IMR-90 (cell line): ENCODE measurements at regions not wholly inside any gene's neighbourhood (a gene's known extent, or its start where the extent isn't known, plus 50 kb on each side); places are given as distances from the start of the nearest gene placed in this dataset.

Source experiments
- ATAC-seq: fragments of 200-7000 bp; cut with Tn5 transposase; 2 replicates; pipeline ENCODE4 v1.9.1; 2020; ENCODE audit warnings: low read depth, mild to moderate bottlenecking, moderate library complexity
- BruUV-seq: library from RNA; stranded (reverse); fragments of 400-500 nt; replicated peaks from 2 replicates; lab custom pipeline; 2021; lab: Mats Ljungman, UMichigan
- CTCF ChIA-PET: fragments of 300-600 bp; formaldehyde crosslinking; extraction: SDS; loops from one replicate; lab custom pipeline; 2021; ENCODE audit warnings: antibody characterized with exemption; lab: Yijun Ruan, JAX
- POLR2A ChIA-PET: fragments of 300-600 bp; sonication (Branson Sonifier 250); formaldehyde crosslinking; loops from one replicate; lab custom pipeline; 2022; ENCODE audit warnings: antibody characterized with exemption; ENCODE audit not compliant: unreplicated experiment; lab: Charles Lee
- DNase-seq: peaks from one replicate; pipeline ENCODE4 v3.0.0; 2013
- H2AFZ ChIP-seq: replicated peaks from 2 replicates; pipeline ENCODE3; 2013; ENCODE audit warnings: low read length, mild to moderate bottlenecking; ENCODE audit not compliant: poor library complexity
- H2AK5ac ChIP-seq: 2 replicates; pipeline ENCODE4 v1.6.1; 2013; ENCODE audit warnings: low read depth, low read length, inconsistent platforms
- H2AK9ac ChIP-seq: replicated peaks from 2 replicates; pipeline ENCODE3; 2013; ENCODE audit warnings: mild to moderate bottlenecking, low read depth, low read length, moderate library complexity; ENCODE audit not compliant: poor library complexity
- H2BK120ac ChIP-seq: 2 replicates; pipeline ENCODE4 v1.6.1; 2013; ENCODE audit warnings: low read depth, low read length, inconsistent platforms
- H2BK15ac ChIP-seq: 3 replicates; pipeline ENCODE4 v1.6.1; 2013; ENCODE audit warnings: low read depth, low read length, inconsistent platforms
- H2BK20ac ChIP-seq: 2 replicates; pipeline ENCODE4 v1.6.1; 2013; ENCODE audit warnings: low read depth, mild to moderate bottlenecking, inconsistent platforms, low read length, moderate library complexity
- H2BK5ac ChIP-seq: 2 replicates; pipeline ENCODE4 v1.6.1; 2013; ENCODE audit warnings: mild to moderate bottlenecking, low read depth, low read length, inconsistent platforms; ENCODE audit not compliant: poor library complexity, severe bottlenecking
- H3K14ac ChIP-seq: replicated peaks from 2 replicates; pipeline ENCODE4 v1.6.1; 2013; ENCODE audit warnings: low read depth, low read length, inconsistent platforms
- H3K18ac ChIP-seq: 2 replicates; pipeline ENCODE4 v1.6.1; 2013; ENCODE audit warnings: low read depth, low read length, control low read depth
- H3K23ac ChIP-seq: 2 replicates; pipeline ENCODE4 v1.6.1; 2013; ENCODE audit warnings: low read depth, low read length, inconsistent platforms
- H3K27ac ChIP-seq: 2 replicates; pipeline ENCODE4 v1.5.1; 2013; ENCODE audit warnings: mild to moderate bottlenecking, control low read depth, low read length; ENCODE audit not compliant: insufficient read depth
- H3K27me3 ChIP-seq: 2 replicates; pipeline ENCODE4 v1.6.1; 2013; ENCODE audit warnings: low read length; ENCODE audit not compliant: control insufficient read depth, insufficient read depth
- H3K36me3 ChIP-seq: 2 replicates; pipeline ENCODE4 v1.6.1; 2013; ENCODE audit warnings: low read length, mixed read lengths; ENCODE audit not compliant: control insufficient read depth, insufficient read depth
- H3K4ac ChIP-seq: 2 replicates; pipeline ENCODE4 v1.6.1; 2013; ENCODE audit warnings: low read depth, low read length, inconsistent platforms
- H3K4me1 ChIP-seq: 2 replicates; pipeline ENCODE4 v1.6.1; 2013; ENCODE audit warnings: low read length, mixed read lengths; ENCODE audit not compliant: control insufficient read depth, insufficient read depth
- H3K4me2 ChIP-seq: 2 replicates; pipeline ENCODE4 v1.6.1; 2013; ENCODE audit warnings: low read depth, mild to moderate bottlenecking, control low read depth, low read length, moderate library complexity
- H3K4me3 ChIP-seq: 2 replicates; pipeline ENCODE4 v1.5.1; 2013; ENCODE audit warnings: low read depth, mild to moderate bottlenecking, control low read depth, low read length, moderate library complexity; ENCODE audit not compliant: insufficient read depth
- H3K56ac ChIP-seq: 2 replicates; pipeline ENCODE4 v1.6.1; 2013; ENCODE audit warnings: low read length, inconsistent platforms; ENCODE audit not compliant: insufficient read depth; ENCODE audit errors: extremely low read depth
- H3K79me1 ChIP-seq, 2 experiments: 2 replicates each; pipeline ENCODE4 v1.6.1; 2013; ENCODE audit warnings: low read length in 2 of 2, inconsistent platforms in 1 of 2, low read depth in 1 of 2
- H3K9ac ChIP-seq: 2 replicates; pipeline ENCODE4 v1.6.1; 2013; ENCODE audit warnings: low read depth, low read length, control low read depth
- H3K9me1 ChIP-seq: 2 replicates; pipeline ENCODE4 v1.6.1; 2013; ENCODE audit warnings: low read length, inconsistent platforms; ENCODE audit not compliant: insufficient read depth
- H3K9me3 ChIP-seq: 2 replicates; pipeline ENCODE4 v1.6.1; 2013; ENCODE audit warnings: low read length; ENCODE audit not compliant: control insufficient read depth, insufficient read depth
- H4K20me1 ChIP-seq: 2 replicates; pipeline ENCODE4 v1.6.1; 2013; ENCODE audit warnings: low read length, inconsistent platforms; ENCODE audit not compliant: insufficient read depth
- H4K5ac ChIP-seq: 2 replicates; pipeline ENCODE4 v1.6.1; 2013; ENCODE audit warnings: mild to moderate bottlenecking, low read depth, low read length, control low read depth
- H4K8ac ChIP-seq, 2 experiments: 2 replicates each; pipeline ENCODE4 v1.6.1; 2013; ENCODE audit warnings: low read depth in 2 of 2, low read length in 2 of 2, control low read depth in 1 of 2, inconsistent platforms in 1 of 2
- H4K91ac ChIP-seq: 2 replicates; pipeline ENCODE4 v1.6.1; 2013; ENCODE audit warnings: low read depth, low read length, inconsistent platforms; ENCODE audit not compliant: insufficient read depth
- CHD1 ChIP-seq: IDR thresholded peaks from 2 replicates; pipeline ENCODE4 v1.6.1; 2012; ENCODE audit warnings: low read depth, low read length, improper control_type of control experiment
- FOS ChIP-seq: fragments of 150-350 bp; IDR thresholded peaks from 2 replicates; pipeline ENCODE4 v1.6.1; 2016; ENCODE audit warnings: low read depth, low read length
- MAFK ChIP-seq: IDR thresholded peaks from 2 replicates; pipeline ENCODE4 v1.6.1; 2012; ENCODE audit warnings: low read depth, low read length, improper control_type of control experiment
- MAZ ChIP-seq: IDR thresholded peaks from 2 replicates; pipeline ENCODE4 v1.6.1; 2012; ENCODE audit warnings: low read depth, mild to moderate bottlenecking, low read length, improper control_type of control experiment, moderate library complexity, borderline replicate concordance
- RCOR1 ChIP-seq: IDR thresholded peaks from 2 replicates; pipeline ENCODE4 v1.6.1; 2012; ENCODE audit warnings: mild to moderate bottlenecking, low read length, improper control_type of control experiment; ENCODE audit not compliant: insufficient replicate concordance
- RFX5 ChIP-seq: IDR thresholded peaks from 2 replicates; pipeline ENCODE4 v1.8.0; 2012; ENCODE audit warnings: low read depth, mild to moderate bottlenecking, low read length, moderate library complexity
- SMC3 ChIP-seq: fragments of 150-350 bp; IDR thresholded peaks from 2 replicates; pipeline ENCODE4 v1.6.1; 2016; ENCODE audit warnings: low read depth, mild to moderate bottlenecking, antibody characterized with exemption, low read length, moderate library complexity
- dilution Hi-C: fragments of 300-500 bp; cut with HindIII; formaldehyde crosslinking; loops from one replicate; pipeline ENCODE4 v1.14.3; 2018; ENCODE audit warnings: low sequenced_read_pairs; ENCODE audit not compliant: unreplicated experiment
- in situ Hi-C: fragments of 300-500 bp; cut with MboI; formaldehyde crosslinking; loops from 3 replicates; pipeline ENCODE4 v1.14.3; 2019; ENCODE audit warnings: low sequenced_read_pairs, inconsistent platforms, mixed read lengths
- intact Hi-C: fragments of 100-400 bp; cut with micrococcal nuclease; formaldehyde crosslinking; loops from 2 replicates; pipeline ENCODE4 v1.10.0; 2022

GRCh38 chr1:168907786-168908348 lies 178.9 kb upstream of the DPT start:
- TF ChIP-seq CHD1 (no peak), MAFK (no peak), MAZ (no peak), FOS (no peak), RCOR1 (no peak), RFX5 (no peak), SMC3 (no peak)
- Histone ChIP-seq H3K9me3 (no peaks in the 10 kb centered on the region), H4K20me1 (no peaks in the 10 kb centered on the region), H4K5ac (no peak overlapping the region), H2BK120ac (no peak overlapping the region), H2AK5ac (no peak overlapping the region), H3K36me3 (no peaks in the 10 kb centered on the region), H3K27ac (no peak overlapping the region), H2BK5ac (no peak overlapping the region), H3K27me3 (no peaks in the 10 kb centered on the region), H2BK20ac (no peak overlapping the region), H3K9ac (no peak overlapping the region), H3K23ac (no peak overlapping the region), H3K4ac (no peak overlapping the region), H3K18ac (no peak overlapping the region), H3K4me2 (no peak overlapping the region), H3K4me1 (no peaks in the 10 kb centered on the region), H3K9me1 (no peaks in the 10 kb centered on the region), H2AK9ac (no peak overlapping the region), H3K79me1 (no peaks in the 10 kb centered on the region), H3K4me3 (no peak overlapping the region), H4K91ac (no peak overlapping the region), H3K56ac (no peak overlapping the region), H2AFZ (no peak overlapping the region), H4K8ac (no peak overlapping the region), H2BK15ac (no peak overlapping the region), H3K14ac (no peak overlapping the region)
- intact Hi-C loops, result no loop called here
- no peak for DNase-seq
- in situ Hi-C loops, result no loop called here
- dilution Hi-C loops, result no loop called here
- BruUV-seq, result no TSS peak
- no peak for ATAC-seq
- ChIA-PET POLR2A (interaction anchor here (1.1 kb wide), 1 partner anchor 12 kb away, joined by 3 read pairs; no protein-coding TSS in a partner anchor), CTCF (interaction anchor here (1.2 kb wide), 1 partner anchor 441 kb away, joined by 3 read pairs; no protein-coding TSS in a partner anchor)
